ENCODE measurements at regions not wholly inside any gene's neighbourhood (a gene's known extent, or its start where the extent isn't known, plus 50 kb on each side); places are given as distances from the start of the nearest gene placed in this dataset.

GRCh38 chr9:78654324-78654723 lies 357.4 kb downstream of the PSAT1 start:
- H3K27me3 ChIP-seq: no peaks in the 10 kb centered on the region
- DNase-seq: no peak
- H3K36me3 ChIP-seq: no peaks in the 10 kb centered on the region
- no peak for TF ChIP-seq POLR2A (IDR thresholded peaks at IDR 0.05)
- TF ChIP-seq CTCF (IDR thresholded peaks at IDR 0.05): no peak
- H3K4me3 ChIP-seq: no peak overlapping the region
- H3K9me3 ChIP-seq: no peaks in the 10 kb centered on the region
- no peak overlapping the region for H3K27ac ChIP-seq
- no peaks in the 10 kb centered on the region for H3K4me1 ChIP-seq
- intact Hi-C loops (cut with DNase I; ENCODE audit: low total_unique reads): no loop called here

GRCh38 chr9:78663369-78663768 lies 366.4 kb downstream of the PSAT1 start:
- no peaks in the 10 kb centered on the region for H3K9me3 ChIP-seq
- no peak for DNase-seq
- H3K4me1 ChIP-seq: no peaks in the 10 kb centered on the region
- TF ChIP-seq CTCF (IDR thresholded peaks at IDR 0.05): no peak
- no peak for TF ChIP-seq POLR2A (IDR thresholded peaks at IDR 0.05)
- intact Hi-C loops (cut with DNase I; ENCODE audit: low total_unique reads): no loop called here
- H3K4me3 ChIP-seq: no peak overlapping the region
- H3K36me3 ChIP-seq: no peaks in the 10 kb centered on the region
- H3K27me3 ChIP-seq: no peaks in the 10 kb centered on the region
- H3K27ac ChIP-seq: no peak overlapping the region

- H3K36me3 ChIP-seq: no peaks in the 10 kb centered on the region
- TF ChIP-seq POLR2A (IDR thresholded peaks at IDR 0.05) (no peak), CTCF (IDR thresholded peaks at IDR 0.05) (no peak)
- H3K4me3 ChIP-seq: no peak overlapping the region
- DNase-seq: no peak
- H3K4me1 ChIP-seq: no peaks in the 10 kb centered on the region
- H3K9me3 ChIP-seq: no peaks in the 10 kb centered on the region
- no peaks in the 10 kb centered on the region for H3K27me3 ChIP-seq
- no peak overlapping the region for H3K27ac ChIP-seq
- intact Hi-C loops (cut with DNase I; ENCODE audit: low total_unique reads): no loop called here
These were observed 367.4 kb downstream of the PSAT1 start for GRCh38 chr9:78664370-78664769.

GRCh38 chr9:78666818-78667414 lies 370.0 kb downstream of the PSAT1 start:
- TF ChIP-seq POLR2A (IDR thresholded peaks at IDR 0.05): no peak
- no peak for TF ChIP-seq CTCF (IDR thresholded peaks at IDR 0.05)
- intact Hi-C loops (cut with DNase I; ENCODE audit: low total_unique reads): no loop called here
- H3K4me1 ChIP-seq: no peaks in the 10 kb centered on the region
- no peaks in the 10 kb centered on the region for H3K27me3 ChIP-seq
- no peaks in the 10 kb centered on the region for H3K9me3 ChIP-seq
- no peak overlapping the region for H3K4me3 ChIP-seq
- no peak overlapping the region for H3K27ac ChIP-seq
- H3K36me3 ChIP-seq: no peaks in the 10 kb centered on the region
- no peak for DNase-seq

GRCh38 chr9:78668148-78668832 lies 371.4 kb downstream of the PSAT1 start:
- no peak for TF ChIP-seq POLR2A (IDR thresholded peaks at IDR 0.05)
- no peak for TF ChIP-seq CTCF (IDR thresholded peaks at IDR 0.05)
- no peaks in the 10 kb centered on the region for H3K4me1 ChIP-seq
- no peaks in the 10 kb centered on the region for H3K27me3 ChIP-seq
- H3K36me3 ChIP-seq: no peaks in the 10 kb centered on the region
- intact Hi-C loops (cut with DNase I; ENCODE audit: low total_unique reads): no loop called here
- no peak overlapping the region for H3K27ac ChIP-seq
- DNase-seq: no peak
- no peak overlapping the region for H3K4me3 ChIP-seq
- no peaks in the 10 kb centered on the region for H3K9me3 ChIP-seq

All from uterus (tissue), 3 donors.